NT2/D1 (cell line): ENCODE measurements at regions not wholly inside any gene's neighbourhood (a gene's known extent, or its start where the extent isn't known, plus 50 kb on each side); places are given as distances from the start of the nearest gene placed in this dataset.

Experiments
- DNase-seq: peaks from one replicate; pipeline ENCODE4 v3.0.0-alpha.2; 2011; ENCODE audit warnings: low read depth, low spot score
- H3K27me3 ChIP-seq: 2 replicates; pipeline ENCODE4 v1.6.0; 2011; ENCODE audit warnings: mild to moderate bottlenecking; ENCODE audit not compliant: insufficient read length, insufficient read depth
- H3K36me3 ChIP-seq: 2 replicates; pipeline ENCODE4 v1.6.1; 2011; ENCODE audit warnings: mild to moderate bottlenecking, low read length, mixed read lengths; ENCODE audit not compliant: insufficient read depth, insufficient read length
- H3K4me1 ChIP-seq: 2 replicates; pipeline ENCODE4 v1.5.1; 2011; ENCODE audit not compliant: insufficient read depth, insufficient read length
- H3K4me3 ChIP-seq: 2 replicates; pipeline ENCODE4 v1.5.1; 2011; ENCODE audit warnings: low read depth; ENCODE audit not compliant: insufficient read length
- H3K9ac ChIP-seq: 2 replicates; pipeline ENCODE4 v1.6.0; 2011; ENCODE audit warnings: low read depth; ENCODE audit not compliant: insufficient read length
- H3K9me3 ChIP-seq: 2 replicates; pipeline ENCODE4 v1.5.1; 2011; ENCODE audit warnings: mild to moderate bottlenecking, low read length; ENCODE audit not compliant: insufficient read depth
- SUZ12 ChIP-seq: IDR thresholded peaks from 2 replicates; pipeline ENCODE4 v1.6.1; 2011; ENCODE audit not compliant: insufficient read length, insufficient read depth; ENCODE audit errors: extremely low read depth
- YY1 ChIP-seq: IDR thresholded peaks from 2 replicates; pipeline ENCODE4 v1.6.1; 2011; ENCODE audit not compliant: insufficient read length, insufficient read depth
- ZNF274 ChIP-seq: IDR thresholded peaks from 2 replicates; pipeline ENCODE4 v1.6.1; 2011; ENCODE audit warnings: mild to moderate bottlenecking, low read depth, low read length

- TF ChIP-seq SUZ12 (no peak), ZNF274 (no peak), YY1 (no peak)
- no peaks in the 10 kb centered on the region for H3K4me1 ChIP-seq
- H3K4me3 ChIP-seq: no peak overlapping the region
- H3K36me3 ChIP-seq: no peaks in the 10 kb centered on the region
- H3K9me3 ChIP-seq: no peaks in the 10 kb centered on the region
- no peaks in the 10 kb centered on the region for H3K27me3 ChIP-seq
- no peak for DNase-seq
- H3K9ac ChIP-seq: no peak overlapping the region
Measured at GRCh38 chr2:122366427-122366826, 611.0 kb downstream of the TSN start.

GRCh38 chr2:122366969-122367645 lies 611.7 kb downstream of the TSN start:
- no peak for TF ChIP-seq SUZ12
- TF ChIP-seq YY1: no peak
- no peak for TF ChIP-seq ZNF274
- no peaks in the 10 kb centered on the region for H3K27me3 ChIP-seq
- H3K9me3 ChIP-seq: no peaks in the 10 kb centered on the region
- H3K36me3 ChIP-seq: no peaks in the 10 kb centered on the region
- no peaks in the 10 kb centered on the region for H3K4me1 ChIP-seq
- H3K4me3 ChIP-seq: no peak overlapping the region
- no peak for DNase-seq
- no peak overlapping the region for H3K9ac ChIP-seq

- H3K9me3 ChIP-seq: no peaks in the 10 kb centered on the region
- H3K4me3 ChIP-seq: no peak overlapping the region
- no peak for TF ChIP-seq YY1
- no peak for TF ChIP-seq ZNF274
- no peak for TF ChIP-seq SUZ12
- H3K4me1 ChIP-seq: no peaks in the 10 kb centered on the region
- no peaks in the 10 kb centered on the region for H3K27me3 ChIP-seq
- H3K9ac ChIP-seq: no peak overlapping the region
- DNase-seq: no peak
- H3K36me3 ChIP-seq: no peaks in the 10 kb centered on the region
Measured at GRCh38 chr2:122367646-122368010, 612.2 kb downstream of the TSN start.

GRCh38 chr2:122368576-122369243 lies 613.3 kb downstream of the TSN start:
- no peak overlapping the region for H3K9ac ChIP-seq
- H3K9me3 ChIP-seq: no peaks in the 10 kb centered on the region
- no peaks in the 10 kb centered on the region for H3K36me3 ChIP-seq
- no peaks in the 10 kb centered on the region for H3K27me3 ChIP-seq
- H3K4me3 ChIP-seq: no peak overlapping the region
- no peaks in the 10 kb centered on the region for H3K4me1 ChIP-seq
- DNase-seq: no peak
- TF ChIP-seq ZNF274 (no peak), YY1 (no peak), SUZ12 (no peak)

- no peak for DNase-seq
- TF ChIP-seq SUZ12 (no peak), ZNF274 (no peak), YY1 (no peak)
- H3K4me1 ChIP-seq: no peaks in the 10 kb centered on the region
- no peaks in the 10 kb centered on the region for H3K27me3 ChIP-seq
- no peaks in the 10 kb centered on the region for H3K36me3 ChIP-seq
- H3K9me3 ChIP-seq: no peaks in the 10 kb centered on the region
- H3K9ac ChIP-seq: no peak overlapping the region
- H3K4me3 ChIP-seq: no peak overlapping the region
Measured at GRCh38 chr2:122378521-122378920, 623.1 kb downstream of the TSN start.

GRCh38 chr2:122384768-122385333 lies 629.4 kb downstream of the TSN start:
- Histone ChIP-seq H3K4me3 (no peak overlapping the region), H3K9ac (no peak overlapping the region), H3K36me3 (no peaks in the 10 kb centered on the region), H3K27me3 (no peaks in the 10 kb centered on the region), H3K4me1 (no peaks in the 10 kb centered on the region), H3K9me3 (peaks cover 15% of the 10 kb centered on the region; the same call in 1 of the 2 replicates)
- TF ChIP-seq SUZ12 (no peak), ZNF274 (no peak), YY1 (no peak)
- DNase-seq: no peak

GRCh38 chr2:122388208-122388607 lies 632.8 kb downstream of the TSN start:
- H3K9me3 ChIP-seq: peaks cover 15% of the 10 kb centered on the region; the same call in 1 of the 2 replicates
- no peak for DNase-seq
- no peaks in the 10 kb centered on the region for H3K36me3 ChIP-seq
- H3K4me3 ChIP-seq: no peak overlapping the region
- TF ChIP-seq ZNF274: no peak
- no peak for TF ChIP-seq SUZ12
- TF ChIP-seq YY1: no peak
- H3K9ac ChIP-seq: no peak overlapping the region
- H3K4me1 ChIP-seq: no peaks in the 10 kb centered on the region
- no peaks in the 10 kb centered on the region for H3K27me3 ChIP-seq
